HPDE6-E6E7 (cell line): ENCODE measurements at regions not wholly inside any gene's neighbourhood (a gene's known extent, or its start where the extent isn't known, plus 50 kb on each side); places are given as distances from the start of the nearest gene placed in this dataset.

Experiments used
- DNase-seq: peaks from one replicate; pipeline ENCODE4 v3.0.0; 2011; ENCODE audit warnings: missing footprints; ENCODE audit errors: extremely low spot score

DNA sequence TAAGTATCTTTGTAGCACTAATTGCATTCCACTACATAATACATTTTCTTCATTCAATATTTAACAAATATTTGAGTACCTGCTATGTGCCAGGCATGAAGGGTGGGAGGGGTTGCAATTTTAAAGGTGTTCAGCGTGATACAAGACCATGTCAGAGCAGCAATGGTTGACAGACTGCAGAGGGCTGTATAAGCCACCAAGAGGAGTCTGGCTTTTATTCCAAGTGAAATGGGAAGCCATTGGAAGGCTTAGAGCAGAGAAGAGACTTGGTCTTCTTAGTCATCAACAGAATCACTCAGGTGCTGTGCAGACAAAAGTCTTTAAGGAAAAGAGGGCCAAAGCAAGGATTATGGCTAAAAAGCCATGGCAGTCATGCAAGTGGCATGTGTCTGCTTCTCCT is 360.8 kb upstream of the ARID1B start:
- no peak for DNase-seq

DNA sequence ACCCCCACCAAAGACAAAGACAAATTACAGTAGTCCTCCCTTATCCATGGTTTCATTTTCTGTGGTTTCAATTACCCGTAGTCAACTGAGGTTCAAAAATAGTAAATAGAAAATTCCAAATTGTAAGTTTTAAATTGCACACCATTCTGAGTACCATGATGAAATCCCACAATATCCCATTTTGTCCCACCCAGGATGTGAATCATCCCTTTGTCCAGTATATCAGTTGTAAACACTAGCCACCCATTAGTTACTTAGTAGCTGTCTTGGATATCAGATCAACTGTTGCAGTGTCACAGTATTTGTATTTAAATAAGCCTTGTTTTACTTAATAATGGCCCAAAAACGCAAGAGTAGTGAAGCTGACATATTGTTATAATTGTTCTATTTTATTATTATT is 364.0 kb upstream of the ARID1B start:
- DNase-seq, result no peak

DNA sequence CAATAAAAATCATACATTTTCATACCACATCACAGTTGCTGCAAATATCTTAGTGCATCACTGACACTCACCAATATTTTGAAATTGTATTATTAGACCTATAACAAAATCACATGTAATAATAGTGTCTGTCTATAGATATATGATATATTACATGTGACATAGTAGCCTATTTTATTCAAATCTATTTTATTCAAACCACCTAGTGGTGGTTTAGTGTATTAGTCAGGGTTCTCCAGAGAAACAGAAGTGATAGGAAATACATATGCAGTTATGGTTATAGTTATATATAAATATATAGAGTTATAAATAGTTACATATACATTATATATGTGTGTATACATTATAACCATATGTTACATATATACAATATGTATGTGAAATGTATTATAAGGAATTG is 366.5 kb upstream of the ARID1B start:
- no peak for DNase-seq

DNA sequence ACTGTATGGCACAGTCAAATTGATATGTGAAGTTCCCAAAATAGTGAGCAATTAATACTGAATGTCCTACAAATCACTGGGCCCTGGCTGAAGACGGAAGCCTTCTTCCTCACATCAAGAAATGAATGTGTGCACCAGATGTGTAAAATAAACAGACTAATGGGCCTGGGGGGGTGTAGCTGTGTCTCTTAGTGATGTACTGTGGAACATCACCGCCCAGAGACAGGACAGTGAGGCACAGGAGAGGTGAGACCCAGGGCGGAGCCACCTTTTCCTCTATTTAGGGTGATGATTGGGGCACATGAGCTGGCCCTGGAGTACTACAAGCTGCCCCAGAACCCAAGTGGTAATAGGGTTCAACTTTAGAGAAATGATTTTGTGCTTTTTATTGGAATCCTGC is 368.5 kb upstream of the ARID1B start:
- DNase-seq, result no peak

DNA sequence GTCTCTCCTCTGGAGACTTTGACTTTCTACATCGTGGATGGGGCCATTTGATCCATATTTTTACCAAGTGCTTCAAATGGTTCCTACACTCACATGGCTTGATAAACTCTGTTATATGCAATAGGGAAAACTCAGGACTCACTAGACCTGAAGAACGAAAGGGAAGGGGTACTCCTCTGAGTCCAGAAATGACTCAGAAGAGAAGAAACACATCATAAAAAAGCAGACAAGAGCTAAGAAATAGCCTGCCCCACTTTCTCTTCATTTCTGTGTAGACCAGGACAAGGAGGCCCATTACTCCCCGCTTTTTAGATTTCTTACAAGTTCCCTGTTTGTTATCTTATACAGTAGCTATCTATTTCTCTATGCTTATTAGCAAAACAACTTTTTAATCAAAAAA is 369.8 kb upstream of the ARID1B start:
- no peak for DNase-seq

DNA sequence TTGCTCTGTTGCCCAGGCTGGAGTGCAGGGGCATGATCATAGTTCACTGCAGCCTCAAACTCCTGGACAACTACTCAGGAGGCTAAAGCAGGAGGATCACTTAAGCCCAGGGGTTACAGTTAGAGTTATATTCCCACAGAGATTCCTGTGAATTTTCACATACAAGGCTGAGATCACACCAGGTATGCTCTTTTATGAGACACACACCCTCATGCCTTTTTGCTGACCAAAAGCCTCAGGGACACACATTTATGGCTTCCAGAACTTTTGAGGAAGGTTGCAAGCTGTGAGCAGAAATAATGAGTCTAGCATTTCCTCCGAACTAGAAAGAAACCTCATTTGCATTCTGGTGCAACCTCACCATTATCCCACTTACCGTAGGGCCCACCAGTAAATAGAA is 370.5 kb upstream of the ARID1B start:
- no peak for DNase-seq

DNA sequence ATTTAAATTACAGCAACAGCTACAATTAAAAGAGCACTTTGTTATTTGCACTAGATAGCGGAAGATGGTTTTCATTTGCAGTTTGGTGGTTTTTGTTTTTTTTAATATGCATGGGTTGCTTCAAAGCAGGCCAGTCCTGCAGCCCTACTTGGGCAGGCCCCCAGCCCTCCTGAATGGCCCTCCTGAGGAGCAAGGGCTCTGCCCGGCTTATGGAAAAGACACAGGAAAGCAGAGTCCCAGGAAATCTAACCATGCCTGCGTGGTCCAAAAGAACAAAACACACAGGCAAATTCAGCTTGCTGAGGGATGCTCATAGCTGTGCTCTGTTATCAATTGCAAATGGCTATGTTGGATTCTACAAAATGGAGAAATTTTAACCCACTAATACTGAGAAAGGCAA is 371.1 kb upstream of the ARID1B start:
- no peak for DNase-seq

DNA sequence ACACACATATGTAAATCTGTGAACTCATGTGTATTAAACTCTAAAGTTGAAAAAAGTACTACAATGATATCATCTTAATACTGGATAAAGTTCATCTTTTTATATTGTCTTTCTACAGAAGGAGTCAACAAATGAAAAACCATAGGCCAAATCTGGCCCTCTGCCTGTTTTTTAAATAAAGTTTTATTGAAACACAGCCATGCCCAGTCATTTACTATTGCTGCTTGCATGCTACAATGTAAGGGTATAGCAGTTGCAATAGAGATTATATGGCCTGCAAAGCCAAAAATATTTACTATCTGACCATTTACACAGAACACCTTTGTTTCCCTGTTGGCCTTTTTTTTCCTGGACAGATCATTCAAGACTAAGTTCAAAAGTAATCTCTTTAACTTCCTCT is 374.6 kb upstream of the ARID1B start:
- DNase-seq, result no peak

DNA sequence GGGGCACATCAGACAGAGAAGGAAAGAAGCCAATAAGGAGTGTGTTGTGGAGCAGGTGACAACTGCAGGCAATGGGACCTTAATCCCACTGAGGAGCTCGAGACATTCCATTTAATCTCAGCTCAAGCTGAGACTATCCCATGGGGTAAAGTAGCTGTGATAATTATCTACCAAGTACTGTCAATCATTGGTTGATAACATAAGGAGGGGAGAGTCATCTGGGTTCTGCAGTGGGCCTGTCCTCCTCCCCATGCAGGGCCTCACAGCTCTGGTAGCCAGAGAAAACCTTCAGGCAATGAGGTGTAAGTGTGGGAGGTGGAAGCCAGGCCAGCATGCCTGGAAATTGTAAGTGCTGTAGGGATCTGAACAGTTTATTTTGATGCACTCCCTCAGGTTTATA is 375.0 kb upstream of the ARID1B start:
- no peak for DNase-seq

DNA sequence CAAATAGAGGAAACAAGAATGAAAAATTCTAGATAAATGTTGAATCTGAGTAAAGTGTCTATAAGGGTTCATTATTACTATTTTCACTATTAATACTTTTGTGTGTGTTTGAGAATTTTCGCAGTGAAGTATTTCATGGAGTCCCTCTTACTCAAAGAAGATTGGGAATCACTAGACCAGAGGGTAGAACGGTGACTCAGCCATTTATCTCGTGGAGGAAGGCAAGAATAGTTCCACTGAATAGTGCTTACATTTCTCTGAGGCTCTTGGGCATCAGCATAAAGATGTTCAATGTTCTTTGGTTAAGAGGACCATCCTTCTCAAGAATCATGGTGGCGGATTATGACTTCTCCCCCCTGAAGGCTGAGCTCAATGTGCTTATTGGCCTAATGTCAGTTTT is 376.7 kb upstream of the ARID1B start:
- no peak for DNase-seq

DNA sequence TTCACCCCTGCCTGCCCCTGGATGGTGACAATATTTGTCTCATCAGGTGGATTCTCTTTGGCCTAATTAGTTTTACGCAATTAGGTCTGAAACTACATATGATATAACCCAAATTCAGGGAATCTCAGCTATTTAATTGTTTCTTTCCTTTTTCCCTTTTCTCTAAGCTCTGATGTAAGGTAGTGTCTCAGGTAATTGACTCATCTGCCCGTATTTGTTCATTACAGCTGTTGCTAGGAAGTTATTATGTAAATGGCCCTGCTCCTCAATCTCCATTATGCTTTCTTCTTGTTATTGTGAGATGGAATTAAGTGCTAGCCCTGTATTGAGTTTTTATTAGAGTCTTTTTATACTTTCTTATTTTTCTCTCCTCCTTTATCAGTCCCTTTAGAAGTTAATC is 378.2 kb upstream of the ARID1B start:
- no peak for DNase-seq

DNA sequence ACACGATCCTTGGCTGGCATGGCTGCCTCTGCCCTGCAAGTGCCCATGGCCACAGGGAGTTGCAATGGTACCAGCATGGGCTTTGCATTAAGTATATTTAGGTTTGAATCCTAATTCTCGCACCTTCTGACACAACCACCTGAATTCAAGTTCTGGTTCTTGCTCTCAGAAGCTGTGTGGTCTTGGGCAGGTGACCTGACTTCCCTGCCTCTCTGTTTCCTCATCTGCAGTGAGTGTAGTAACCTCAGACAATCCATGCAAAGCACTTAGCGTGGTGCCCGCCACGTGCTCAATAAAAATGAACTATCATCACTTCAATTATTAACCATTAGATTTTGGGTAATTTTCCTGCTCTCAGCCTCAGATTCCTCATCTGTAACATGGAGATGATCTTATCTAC is 378.8 kb upstream of the ARID1B start:
- no peak for DNase-seq

DNA sequence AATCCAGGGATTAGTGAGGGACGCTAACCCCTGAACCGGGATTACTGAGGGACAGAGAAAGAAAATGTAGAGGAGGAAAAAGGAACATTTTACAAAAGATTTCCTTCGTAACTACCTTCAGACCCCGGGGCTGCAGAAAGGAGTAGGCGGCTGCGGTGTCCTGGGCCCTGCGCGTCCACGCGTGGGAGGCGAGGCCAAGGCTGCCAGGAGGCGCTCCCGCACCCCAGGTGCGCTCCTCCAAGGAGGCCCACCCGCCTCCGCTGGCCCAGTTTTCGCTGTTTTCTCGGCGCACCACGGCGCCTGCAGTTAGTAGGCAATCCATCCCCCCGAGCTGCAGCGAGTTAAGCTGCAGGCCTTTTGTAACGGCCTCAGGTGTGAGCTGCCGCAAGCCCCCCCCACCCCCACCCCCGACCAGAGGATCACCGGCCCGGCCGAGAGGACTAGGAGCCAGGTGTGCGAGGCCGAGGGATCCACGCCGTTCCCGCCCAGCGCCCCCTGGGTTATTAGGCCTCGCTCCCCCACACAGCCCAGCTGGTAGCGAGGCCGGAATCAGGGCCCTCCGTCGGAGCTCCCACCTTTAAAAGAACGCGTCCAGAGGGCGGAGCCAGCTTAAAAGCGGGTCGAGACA is 380.3 kb upstream of the ARID1B start:
- no peak for DNase-seq

DNA sequence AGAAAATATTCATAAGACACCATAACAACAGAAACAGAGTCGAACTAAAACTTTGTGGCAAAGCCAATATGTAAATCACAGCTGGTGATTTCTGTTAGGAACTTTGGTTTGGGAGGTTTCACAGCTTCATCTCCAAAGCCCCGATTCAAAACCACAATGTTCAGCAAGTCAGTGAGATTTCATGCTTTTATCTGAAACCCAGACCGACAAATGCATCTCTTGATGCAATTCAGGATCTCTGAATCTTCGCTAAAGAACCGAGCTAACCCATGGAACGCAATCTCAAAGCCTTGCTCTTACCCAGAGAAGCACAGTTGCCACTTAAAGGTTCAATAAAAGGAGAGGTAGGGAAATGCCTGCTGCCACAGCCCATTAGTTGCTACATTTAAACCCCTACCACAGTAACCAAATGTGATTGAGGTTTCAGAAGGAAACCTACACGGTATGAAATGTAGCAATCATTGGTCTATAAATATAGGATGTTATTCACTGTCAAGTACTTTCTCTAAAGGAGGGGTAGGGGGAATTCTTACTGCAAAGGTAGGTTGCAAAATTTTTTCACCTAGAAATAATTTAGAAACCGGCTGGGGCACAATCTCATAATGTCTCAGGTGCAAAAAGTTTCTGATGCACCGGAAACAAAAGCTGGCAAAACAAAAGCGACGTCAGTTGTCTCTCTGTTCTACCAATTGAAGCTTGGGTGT is 381.0 kb upstream of the ARID1B start:
- no peak for DNase-seq

DNA sequence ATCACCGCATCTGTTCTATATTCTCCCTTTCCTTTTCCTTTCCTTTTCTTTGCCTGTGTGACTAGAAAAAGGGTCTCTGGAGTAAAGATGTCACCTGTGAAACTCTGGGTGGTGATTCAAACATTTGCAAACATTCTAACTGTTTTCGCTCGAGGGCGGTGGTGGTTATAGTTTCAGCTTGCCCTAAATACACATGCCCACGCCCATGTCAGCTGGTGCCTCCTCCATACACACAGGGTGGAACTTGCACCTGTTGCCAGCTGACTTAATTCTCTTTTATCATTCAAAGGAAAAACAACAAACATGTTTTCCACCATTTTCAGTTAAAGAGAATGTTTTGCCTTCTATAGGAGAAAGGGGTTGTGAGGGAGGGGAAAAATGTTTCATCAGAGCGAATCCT is 381.9 kb upstream of the ARID1B start:
- no peak for DNase-seq

DNA sequence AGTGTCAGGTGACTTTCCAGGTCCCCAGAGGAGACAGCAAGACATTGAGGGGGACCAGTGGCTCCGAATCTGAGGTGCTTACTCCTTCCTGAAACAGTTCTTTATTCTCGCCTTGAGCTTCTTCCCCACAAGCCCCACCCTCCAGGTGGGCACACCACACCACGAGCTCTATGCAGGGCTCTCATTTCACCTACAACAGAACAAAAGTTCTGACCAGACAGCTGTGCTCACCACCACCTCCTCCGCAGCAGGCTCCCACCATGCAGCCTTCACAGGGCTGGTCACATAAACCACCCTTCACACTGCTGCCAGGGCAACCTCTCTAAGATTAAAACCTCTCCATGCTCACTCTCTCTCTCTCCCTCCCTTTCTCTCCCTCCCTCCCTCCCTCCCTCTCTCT is 384.5 kb upstream of the ARID1B start:
- DNase-seq, result no peak

DNA sequence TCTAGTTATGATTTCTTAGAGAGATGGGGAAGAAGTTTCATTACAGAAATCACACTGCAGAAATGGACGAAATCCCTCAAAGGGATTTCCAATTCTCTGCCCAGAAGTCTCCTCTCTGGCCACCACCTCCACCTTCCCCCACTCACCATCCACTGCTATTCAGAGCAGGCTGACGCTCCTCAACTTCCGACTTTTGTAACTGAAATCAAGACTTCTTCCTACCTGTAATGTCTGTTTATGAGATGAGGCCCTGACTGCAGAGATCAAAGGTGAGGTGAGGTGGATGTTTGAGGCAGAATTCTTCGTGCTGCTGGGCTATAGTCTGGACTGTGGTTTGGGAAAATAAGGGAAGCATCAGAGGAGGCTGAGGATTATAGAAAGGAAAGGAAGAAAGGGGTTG is 385.2 kb upstream of the ARID1B start:
- no peak for DNase-seq

DNA sequence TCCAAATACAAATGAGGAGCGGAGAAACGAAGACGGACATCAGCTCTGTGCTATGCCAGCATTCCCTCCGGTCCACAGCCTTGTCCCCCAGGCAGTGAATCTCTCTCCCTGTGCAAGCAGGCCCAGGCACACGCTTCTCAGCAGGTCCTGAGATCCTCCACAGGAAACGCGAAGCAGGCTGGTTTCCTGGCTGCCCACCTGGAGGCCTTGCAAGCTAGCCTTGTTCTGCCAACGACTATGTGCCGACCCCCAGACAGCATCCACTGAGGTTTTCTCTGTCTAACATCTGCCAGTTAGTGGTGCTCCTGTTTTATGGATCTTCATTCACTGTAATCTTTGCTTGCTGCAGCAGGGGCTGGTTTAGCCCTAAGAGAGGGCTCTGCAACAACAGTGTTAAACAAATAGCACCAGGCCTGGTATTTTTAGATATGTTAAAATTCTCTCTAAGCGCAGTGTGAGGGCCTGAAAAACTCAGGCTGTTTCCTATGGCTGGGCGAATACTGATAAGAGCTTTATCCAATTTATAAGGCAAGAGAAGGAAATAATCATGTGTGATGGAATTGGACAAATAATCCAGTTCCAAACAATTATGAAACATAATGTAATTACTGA is 386.0 kb upstream of the ARID1B start:
- DNase-seq, result no peak

DNA sequence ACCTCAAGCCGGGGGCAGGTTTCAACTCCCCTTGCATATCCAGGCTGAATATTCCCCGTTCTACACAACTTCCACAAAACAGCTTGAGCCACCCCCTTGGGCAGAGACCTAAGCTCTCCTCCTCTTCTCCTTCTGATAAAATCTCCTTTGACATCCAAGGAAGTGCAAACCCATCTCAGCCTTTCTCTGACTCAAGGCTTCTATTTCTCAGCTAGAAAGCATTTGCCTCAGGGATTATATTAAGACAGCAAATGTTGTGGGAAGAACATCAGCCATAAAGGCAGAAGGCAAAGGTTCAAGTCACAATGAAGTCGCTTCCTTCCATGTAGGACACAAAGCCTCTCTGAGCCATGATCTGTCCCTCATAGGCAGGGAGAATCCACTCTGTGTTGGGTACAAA is 386.6 kb upstream of the ARID1B start:
- no peak for DNase-seq

DNA sequence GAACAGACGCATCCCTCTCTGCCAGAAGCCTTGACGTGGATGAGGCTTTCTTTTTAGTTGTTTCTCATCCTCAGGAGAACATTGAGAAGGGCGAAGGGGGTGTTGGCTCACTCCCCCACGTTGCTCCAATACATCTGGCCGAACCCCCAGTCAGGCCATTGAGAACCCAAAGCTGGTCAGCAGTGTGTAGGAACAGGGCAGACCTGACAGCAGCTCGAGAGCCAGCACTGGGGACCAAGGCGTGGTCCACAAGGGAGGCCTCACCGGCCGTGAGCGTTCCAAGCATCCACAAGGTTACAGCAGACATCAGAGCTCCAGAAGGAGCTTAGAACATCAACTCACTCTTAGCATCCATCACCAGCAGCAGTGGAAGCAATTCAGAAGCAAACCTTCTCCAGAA is 387.9 kb upstream of the ARID1B start:
- DNase-seq, result no peak

DNA sequence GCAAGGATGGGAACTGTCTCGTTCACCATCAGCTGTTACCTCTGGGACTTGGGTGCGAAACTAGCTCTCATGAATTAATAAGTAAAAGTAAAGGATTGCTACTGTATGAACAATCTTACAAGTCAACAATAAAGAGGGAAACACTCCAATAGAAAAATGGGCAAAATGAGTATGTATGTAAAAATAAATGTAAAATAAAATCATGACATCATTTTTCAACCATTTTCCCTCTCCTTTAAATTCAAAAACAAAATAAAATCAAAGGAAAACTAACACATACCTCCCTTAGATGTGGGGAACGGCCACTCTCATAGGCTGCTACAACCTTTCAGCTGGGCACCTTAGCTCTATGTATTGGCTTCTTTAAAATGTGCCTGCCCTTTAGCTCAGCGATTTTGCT is 389.7 kb upstream of the ARID1B start:
- DNase-seq, result no peak

DNA sequence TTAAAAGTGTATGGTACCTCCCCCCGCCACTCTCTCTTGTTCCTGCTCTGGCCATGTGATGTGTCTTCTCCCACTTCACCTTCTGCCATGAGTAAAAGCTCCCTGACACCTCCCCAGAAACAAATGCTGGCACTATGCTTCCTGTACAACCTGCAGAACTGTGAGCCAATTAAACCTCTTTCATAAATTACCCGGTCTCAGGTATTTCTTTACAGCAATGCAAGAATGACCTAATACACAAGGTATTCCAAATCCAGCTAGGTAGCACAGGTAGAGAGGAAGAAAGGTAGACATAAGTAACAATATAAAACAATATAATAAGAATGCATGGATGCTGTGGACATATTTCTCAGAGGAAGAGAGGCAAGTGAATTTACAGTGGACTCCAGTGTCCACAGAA is 394.1 kb upstream of the ARID1B start:
- no peak for DNase-seq

DNA sequence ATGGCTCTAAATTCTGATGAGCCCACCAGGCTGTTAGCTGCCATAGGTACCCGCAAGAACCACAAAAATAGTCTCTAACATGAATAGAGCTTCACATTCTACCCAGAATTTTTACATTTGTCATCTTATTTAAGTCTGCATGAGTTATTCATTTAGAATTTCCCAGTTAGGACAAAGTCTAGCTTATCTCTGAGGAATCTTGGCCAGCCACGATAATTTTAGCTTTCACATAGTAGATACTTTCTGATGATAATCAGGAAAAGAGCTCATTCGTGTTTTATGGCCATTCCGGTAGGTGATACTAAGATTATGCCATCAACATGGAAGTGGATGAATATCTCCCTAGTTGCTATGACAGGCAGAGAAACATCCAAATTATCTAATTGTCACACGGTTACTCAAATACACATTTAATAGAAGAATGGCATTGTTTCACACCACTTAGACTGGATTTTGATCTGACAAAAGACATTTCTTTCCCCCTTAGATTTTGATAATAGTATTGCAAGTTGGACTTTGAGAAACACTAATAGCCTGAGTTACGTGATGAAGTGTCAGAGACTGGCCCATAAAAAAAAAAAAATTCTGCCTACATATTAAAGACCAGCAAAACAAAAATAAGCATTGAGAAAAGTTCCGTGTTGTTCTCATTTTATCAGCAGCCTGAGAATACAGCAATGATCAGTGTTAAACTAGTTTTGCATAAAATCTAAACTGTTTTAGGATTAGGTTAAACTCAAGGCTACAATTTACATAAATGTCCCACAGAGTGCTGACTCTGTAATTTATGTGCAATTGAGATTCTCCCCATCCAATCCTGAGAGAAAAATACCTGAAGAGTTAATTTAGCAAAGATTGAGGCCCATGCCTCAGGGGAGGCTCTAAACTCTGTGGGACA is 397.5 kb upstream of the ARID1B start:
- no peak for DNase-seq
